Kidney (tissue), 13 donors: ENCODE measurements at regions not wholly inside any gene's neighbourhood (a gene's known extent, or its start where the extent isn't known, plus 50 kb on each side); places are given as distances from the start of the nearest gene placed in this dataset.

Experiments
- DNase-seq, 5 donors: peaks; one replicate each; pipeline ENCODE4 v3.0.0-alpha.2; 2013 to 2020
- FAIRE-seq: peaks from 2 replicates; lab custom pipeline; 2012; peaks lifted over from hg19 to GRCh38; lab: Jason Lieb, UNC
- H3K27ac ChIP-seq, 2 donors: one replicate each; pipeline ENCODE4 v1.7.0; 2013; ENCODE audit warnings: low read depth in 2 of 2, low read length in 2 of 2, inconsistent platforms in 1 of 2
- H3K27me3 ChIP-seq: one replicate; pipeline ENCODE4 v1.7.1; 2013; ENCODE audit warnings: low read length, inconsistent platforms; ENCODE audit not compliant: control insufficient read depth, insufficient read depth
- H3K36me3 ChIP-seq, 3 donors: one replicate each; pipeline versions ENCODE4 v1.7.0 to v1.7.1; 2013; ENCODE audit warnings: low read length in 3 of 3, control low read depth in 1 of 3, inconsistent platforms in 1 of 3; ENCODE audit not compliant: insufficient read depth in 3 of 3, control insufficient read depth in 2 of 3
- H3K4me1 ChIP-seq, 3 donors: one replicate each; pipeline versions ENCODE4 v1.7.0 to v1.7.1; 2013; ENCODE audit warnings: low read length in 3 of 3, inconsistent platforms in 1 of 3, low read depth in 1 of 3; ENCODE audit not compliant: control insufficient read depth in 2 of 3, insufficient read depth in 2 of 3
- H3K4me3 ChIP-seq, 3 donors: one replicate each; pipeline versions ENCODE4 v1.7.0 to v1.8.1; 2013; ENCODE audit warnings: low read length in 3 of 3, control low read depth in 1 of 3, inconsistent platforms in 1 of 3
- H3K9ac ChIP-seq, 3 donors: one replicate each; pipeline versions ENCODE4 v1.7.0 to v1.7.1; 2013; ENCODE audit warnings: low read length in 3 of 3, control low read depth in 1 of 3, inconsistent platforms in 1 of 3
- H3K9me3 ChIP-seq, 3 donors: one replicate each; pipeline versions ENCODE4 v1.7.0 to v1.7.1; 2013; ENCODE audit warnings: low read length in 3 of 3, control low read depth in 1 of 3, inconsistent platforms in 1 of 3; ENCODE audit not compliant: control insufficient read depth in 2 of 3, insufficient read depth in 1 of 3
- intact Hi-C: fragments of 100-400 bp; cut with DNase I; formaldehyde crosslinking; loops from one replicate; pipeline ENCODE4 v1.11.1; 2022
- TF ChIP-seq, protein P1 (sequence below): IDR thresholded peaks from 3 replicates; pipeline ENCODE4 v1.5.1; 2012; ENCODE audit warnings: mild to moderate bottlenecking, moderate library complexity, borderline replicate concordance; ENCODE audit not compliant: insufficient read depth; ENCODE audit errors: extremely low read depth
- donor health status: control.
- donor health status: control.
- donor health status: control.
- donor health status: control.
- donor health status: control.
- donor health status: DM: yes; HTN: yes; CAD: no.
- donor health status: Normal renal cell carcinoma (clear cell type).

DNA sequence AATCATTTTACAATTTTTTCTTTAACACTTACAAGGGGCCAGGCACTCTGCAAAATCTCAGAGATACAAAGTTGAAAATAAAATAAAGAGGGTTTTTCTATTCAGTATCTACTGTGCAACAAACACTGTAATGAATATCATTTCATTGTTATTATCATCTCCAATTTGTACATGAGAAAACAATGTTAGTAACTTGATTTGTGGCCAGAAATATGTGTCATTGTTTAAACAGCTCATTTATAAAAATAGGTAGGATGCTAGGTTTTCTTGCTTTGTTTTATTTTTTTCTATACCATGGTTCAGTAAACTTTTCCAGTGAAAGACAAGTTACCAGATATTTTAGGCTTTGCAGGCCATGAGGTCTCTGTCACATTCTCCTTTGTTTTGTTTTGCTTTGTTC, 318.1 kb upstream of the UBE2E2 start:
- no peaks in the 10 kb centered on the region for H3K36me3 ChIP-seq
- no peak overlapping the region for H3K9ac ChIP-seq
- no peaks in the 10 kb centered on the region for H3K9me3 ChIP-seq
- H3K27ac ChIP-seq = no peak overlapping the region
- no peaks in the 10 kb centered on the region for H3K27me3 ChIP-seq
- H3K4me1 ChIP-seq = no peaks in the 10 kb centered on the region
- intact Hi-C loops = no loop called here
- TF ChIP-seq, protein P1, sequence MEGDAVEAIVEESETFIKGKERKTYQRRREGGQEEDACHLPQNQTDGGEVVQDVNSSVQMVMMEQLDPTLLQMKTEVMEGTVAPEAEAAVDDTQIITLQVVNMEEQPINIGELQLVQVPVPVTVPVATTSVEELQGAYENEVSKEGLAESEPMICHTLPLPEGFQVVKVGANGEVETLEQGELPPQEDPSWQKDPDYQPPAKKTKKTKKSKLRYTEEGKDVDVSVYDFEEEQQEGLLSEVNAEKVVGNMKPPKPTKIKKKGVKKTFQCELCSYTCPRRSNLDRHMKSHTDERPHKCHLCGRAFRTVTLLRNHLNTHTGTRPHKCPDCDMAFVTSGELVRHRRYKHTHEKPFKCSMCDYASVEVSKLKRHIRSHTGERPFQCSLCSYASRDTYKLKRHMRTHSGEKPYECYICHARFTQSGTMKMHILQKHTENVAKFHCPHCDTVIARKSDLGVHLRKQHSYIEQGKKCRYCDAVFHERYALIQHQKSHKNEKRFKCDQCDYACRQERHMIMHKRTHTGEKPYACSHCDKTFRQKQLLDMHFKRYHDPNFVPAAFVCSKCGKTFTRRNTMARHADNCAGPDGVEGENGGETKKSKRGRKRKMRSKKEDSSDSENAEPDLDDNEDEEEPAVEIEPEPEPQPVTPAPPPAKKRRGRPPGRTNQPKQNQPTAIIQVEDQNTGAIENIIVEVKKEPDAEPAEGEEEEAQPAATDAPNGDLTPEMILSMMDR = no peak
- no peak overlapping the region for H3K4me3 ChIP-seq
- DNase-seq (no peak), FAIRE-seq (no peak)

DNA sequence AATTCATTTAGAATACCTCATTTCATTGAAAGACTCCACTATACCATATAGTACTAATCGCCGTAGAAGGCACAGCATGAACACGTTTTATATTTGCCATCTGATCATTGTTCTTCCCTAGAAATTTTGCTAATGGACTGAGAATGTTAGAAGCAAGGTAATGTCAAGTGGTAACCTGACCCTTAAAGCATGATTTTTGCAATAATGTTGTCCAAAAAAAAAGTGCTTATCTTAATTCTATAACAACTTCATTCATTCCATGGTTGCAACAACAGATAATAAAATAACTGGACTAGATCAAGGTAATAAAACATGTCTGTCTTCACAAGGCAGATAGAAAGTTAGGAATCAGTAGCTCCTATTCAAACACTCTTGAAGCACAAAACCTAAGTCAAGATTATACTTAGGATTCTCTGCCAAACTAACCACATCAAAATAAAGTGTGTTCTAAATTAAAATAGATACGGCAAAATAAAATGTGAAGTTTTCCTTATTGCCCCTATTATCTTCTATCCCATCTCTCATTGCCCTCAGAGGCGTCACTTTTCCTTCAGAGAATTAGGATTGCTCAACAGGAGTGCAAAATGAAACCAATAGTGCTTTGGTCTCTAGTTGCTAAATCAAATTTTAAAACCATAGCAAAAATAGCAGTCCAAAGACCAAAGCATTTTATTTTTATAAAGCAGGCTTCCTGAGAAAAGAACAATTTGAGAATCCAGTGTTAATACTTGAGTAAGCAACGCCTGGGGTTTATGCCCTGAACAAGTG, 317.4 kb upstream of the UBE2E2 start:
- Histone ChIP-seq H3K4me3 (no peak overlapping the region), H3K27me3 (no peaks in the 10 kb centered on the region), H3K27ac (no peak overlapping the region), H3K9ac (no peak overlapping the region), H3K9me3 (no peaks in the 10 kb centered on the region), H3K36me3 (no peaks in the 10 kb centered on the region), H3K4me1 (no peaks in the 10 kb centered on the region)
- FAIRE-seq = no peak
- TF ChIP-seq, protein P1 = no peak
- intact Hi-C loops = no loop called here
- DNase-seq = no peak

DNA sequence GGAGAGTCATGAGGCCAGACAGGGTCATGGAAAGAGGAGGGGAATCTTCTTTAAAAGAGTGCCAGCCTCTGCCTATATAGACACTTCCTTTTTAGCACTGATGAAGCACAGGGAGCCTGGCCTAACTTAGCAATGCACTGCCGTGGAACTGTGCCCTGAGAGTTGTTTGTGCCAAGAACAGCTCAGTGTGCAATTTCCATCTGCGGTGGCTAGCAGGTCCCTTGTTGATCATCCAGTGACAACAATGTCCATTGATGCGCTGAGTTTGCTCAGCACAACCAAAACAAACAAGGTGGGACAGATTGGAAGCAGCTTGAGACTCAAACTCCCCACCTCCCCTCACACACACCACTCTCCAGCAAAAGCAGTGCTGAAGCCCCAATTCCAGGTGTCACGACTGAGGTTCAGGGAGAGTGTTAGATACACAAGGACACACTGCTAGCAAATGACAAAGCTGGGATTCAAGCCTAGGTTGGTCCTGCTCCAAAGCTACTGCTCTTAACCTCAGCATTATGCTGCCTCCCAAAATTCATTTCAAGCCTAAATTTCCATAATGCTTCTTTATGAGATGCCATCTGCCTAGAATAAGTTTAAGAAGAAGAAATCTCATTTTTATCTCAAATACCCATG, 316.6 kb upstream of the UBE2E2 start:
- Histone ChIP-seq H3K27ac (no peak overlapping the region), H3K27me3 (no peaks in the 10 kb centered on the region), H3K9ac (no peak overlapping the region), H3K36me3 (no peaks in the 10 kb centered on the region), H3K9me3 (no peaks in the 10 kb centered on the region), H3K4me3 (no peak overlapping the region), H3K4me1 (no peaks in the 10 kb centered on the region)
- TF ChIP-seq, protein P1 = no peak
- no peak for DNase-seq
- intact Hi-C loops = no loop called here
- no peak for FAIRE-seq
